ENCODE measurements at regions not wholly inside any gene's neighbourhood (a gene's known extent, or its start where the extent isn't known, plus 50 kb on each side); places are given as distances from the start of the nearest gene placed in this dataset.
A peak's percentile ranks its signal among the peaks of the same experiment; 100 is the strongest.

DNA sequence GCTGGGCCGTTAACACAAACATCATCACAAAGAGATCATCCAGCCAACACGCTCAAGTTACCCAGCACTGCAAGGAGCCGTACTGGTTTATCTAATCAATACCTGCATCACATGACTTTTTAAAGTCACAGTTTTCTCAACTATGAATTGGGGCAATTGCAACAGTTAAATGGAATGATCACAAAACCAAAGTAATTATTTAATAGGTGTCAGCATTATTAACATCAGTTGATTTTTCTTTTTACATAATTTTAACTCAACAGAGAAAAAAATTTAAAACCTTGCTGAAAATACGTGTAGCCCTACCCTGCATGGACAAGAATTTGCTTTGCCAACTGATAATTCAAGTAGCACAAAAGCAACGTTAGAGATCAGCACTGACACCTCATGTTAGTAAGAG lies 95.7 kb upstream of the SOX9 start:
- no peak overlapping the region for H3K18ac ChIP-seq (ENCODE audit: low read depth, low read length)
- H4K20me1 ChIP-seq (ENCODE audit: insufficient read depth, low read length) = no peaks in the 10 kb centered on the region
- no peaks in the 10 kb centered on the region for H3K9me3 ChIP-seq (ENCODE audit: control insufficient read depth, insufficient read depth, low read length)
- CTCF ChIA-PET = interaction anchor here (0.6 kb wide), 1 partner anchor 124 kb away, joined by 3 read pairs; no protein-coding TSS in a partner anchor
- no peak overlapping the region for H3K23ac ChIP-seq (ENCODE audit: low read depth, low read length)
- peaks cover 3% of the 10 kb centered on the region for H3K27me3 ChIP-seq (ENCODE audit: control insufficient read depth, insufficient read depth, low read length)
- no peak overlapping the region for H4K8ac ChIP-seq (ENCODE audit: low read depth in 2 of 2, low read length in 2 of 2)
- in situ Hi-C loops (cut with MboI; ENCODE audit: low sequenced_read_pairs) = no loop called here
- H2AK5ac ChIP-seq (ENCODE audit: low read depth, low read length) = no peak overlapping the region
- H3K4ac ChIP-seq (ENCODE audit: low read depth, low read length) = no peak overlapping the region
- no peak overlapping the region for H2BK20ac ChIP-seq (ENCODE audit: low read depth, low read length)
- no peak overlapping the region for H3K56ac ChIP-seq (ENCODE audit: extremely low read depth, insufficient read depth, low read length)
- BruUV-seq (replicated peaks) = no TSS peak
- no peak overlapping the region for H3K9ac ChIP-seq (ENCODE audit: low read depth, low read length)
- H3K14ac ChIP-seq (replicated peaks; ENCODE audit: low read depth, low read length) = no peak overlapping the region
- no peaks in the 10 kb centered on the region for H3K9me1 ChIP-seq (ENCODE audit: insufficient read depth, low read length)
- H3K79me1 ChIP-seq (ENCODE audit: low read depth in 1 of 2, low read length in 2 of 2) = no peaks in the 10 kb centered on the region
- H2BK5ac ChIP-seq (ENCODE audit: low read depth, low read length, poor library complexity, severe bottlenecking) = no peak overlapping the region
- H3K36me3 ChIP-seq (ENCODE audit: control insufficient read depth, insufficient read depth, low read length) = no peaks in the 10 kb centered on the region
- WGBS, 2 experiments (ENCODE audit: extremely low coverage in 2 of 2, insufficient read length in 1 of 2) = 80% methylated on average over 1 of the region's 5 CpGs; no CpG with 5 or more reads in 1 of the 2 experiments
- no peak overlapping the region for H3K4me3 ChIP-seq (ENCODE audit: insufficient read depth, low read depth, low read length)
- no peak for DNase-seq
- no peak overlapping the region for H2BK120ac ChIP-seq (ENCODE audit: low read depth, low read length)
- H4K91ac ChIP-seq (ENCODE audit: insufficient read depth, low read depth, low read length) = no peak overlapping the region
- ATAC-seq (ENCODE audit: low read depth) = no peak
- POLR2A ChIA-PET (ENCODE audit: unreplicated experiment) = no interaction called here
- no peak overlapping the region for H2BK15ac ChIP-seq (ENCODE audit: low read depth, low read length)
- TF ChIP-seq RFX5 (IDR thresholded peaks at IDR 0.05; ENCODE audit: low read depth, low read length) (no peak), MAFK (IDR thresholded peaks at IDR 0.05; ENCODE audit: low read depth, low read length) (peak; percentile 55; the same call in 1 of the 2 replicates)
- H3K4me1 ChIP-seq (ENCODE audit: control insufficient read depth, insufficient read depth, low read length) = no peaks in the 10 kb centered on the region
- no peak overlapping the region for H2AK9ac ChIP-seq (replicated peaks; ENCODE audit: low read depth, low read length, poor library complexity)
- H4K5ac ChIP-seq (ENCODE audit: low read depth, low read length) = no peak overlapping the region
- intact Hi-C loops (cut with micrococcal nuclease) = no loop called here
- no peak overlapping the region for H2AFZ ChIP-seq (replicated peaks; ENCODE audit: low read length, poor library complexity)
- H3K4me2 ChIP-seq (ENCODE audit: low read depth, low read length) = no peak overlapping the region
- no peak overlapping the region for H3K27ac ChIP-seq (ENCODE audit: insufficient read depth, low read length)
- dilution Hi-C loops (cut with HindIII; ENCODE audit: low sequenced_read_pairs, unreplicated experiment) = no loop called here

Data from IMR-90 (cell line).